ENCODE measurements at regions not wholly inside any gene's neighbourhood (a gene's known extent, or its start where the extent isn't known, plus 50 kb on each side); places are given as distances from the start of the nearest gene placed in this dataset.

- TF ChIP-seq CTCF (IDR thresholded peaks at IDR 0.05 in 4 of 5, conservative IDR thresholded peaks at IDR 0.05 in 1 of 5) (no peak), POLR2A (IDR thresholded peaks at IDR 0.05) (no peak)
These were observed 136.4 kb downstream of the BUD13 start for GRCh38 chr11:116636341-116636929.

Data from gastrocnemius medialis (tissue), 4 donors.